ENCODE measurements at regions not wholly inside any gene's neighbourhood (a gene's known extent, or its start where the extent isn't known, plus 50 kb on each side); places are given as distances from the start of the nearest gene placed in this dataset.

DNA sequence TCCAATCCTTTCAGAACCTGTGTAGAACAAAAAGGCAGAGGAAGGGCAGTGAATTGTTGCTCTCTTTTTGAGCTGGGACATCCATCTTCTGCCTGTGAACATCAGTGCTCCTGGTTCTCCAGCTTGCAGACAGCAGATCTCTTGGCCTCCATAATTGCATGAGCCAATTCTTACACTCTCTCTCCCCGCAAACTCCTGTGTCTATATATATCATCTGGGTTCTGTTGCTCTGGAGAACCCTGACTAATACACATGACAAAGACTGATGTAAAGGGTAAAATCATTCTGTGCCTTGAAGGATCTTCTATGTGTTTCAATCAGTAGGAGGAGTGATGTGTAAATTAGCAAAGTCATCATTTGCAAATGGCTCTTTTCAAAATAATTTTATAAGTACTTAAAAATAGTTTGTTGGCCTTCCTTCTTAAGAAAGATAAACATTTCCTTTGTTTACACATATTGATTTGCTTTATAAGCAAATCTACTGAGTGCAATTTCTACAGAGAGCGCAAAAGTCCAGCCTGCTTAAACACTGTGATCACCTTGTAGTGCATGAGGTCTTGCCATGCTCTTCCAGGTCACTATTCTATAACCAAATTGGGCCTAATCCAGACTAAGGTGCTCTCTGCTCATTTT lies 154.9 kb upstream of the ANKRD28 start:
- Histone ChIP-seq H3K27me3 (ENCODE audit: control insufficient read depth, insufficient read depth, low read length) (no peaks in the 10 kb centered on the region), H3K4me1 (ENCODE audit: control insufficient read depth, insufficient read depth, low read length) (no peaks in the 10 kb centered on the region), H3K27ac (ENCODE audit: low read length) (no peak overlapping the region), H3K4me3 (ENCODE audit: low read length) (no peak overlapping the region), H3K36me3 (ENCODE audit: control insufficient read depth, insufficient read depth, low read length) (no peaks in the 10 kb centered on the region), H3K9me3 (ENCODE audit: control insufficient read depth, low read depth, low read length) (no peaks in the 10 kb centered on the region)
- no peak for DNase-seq
- WGBS (ENCODE audit: insufficient coverage, low lambda C conversion rate), result 83% methylated on average over 1 of the region's 2 CpGs

DNA sequence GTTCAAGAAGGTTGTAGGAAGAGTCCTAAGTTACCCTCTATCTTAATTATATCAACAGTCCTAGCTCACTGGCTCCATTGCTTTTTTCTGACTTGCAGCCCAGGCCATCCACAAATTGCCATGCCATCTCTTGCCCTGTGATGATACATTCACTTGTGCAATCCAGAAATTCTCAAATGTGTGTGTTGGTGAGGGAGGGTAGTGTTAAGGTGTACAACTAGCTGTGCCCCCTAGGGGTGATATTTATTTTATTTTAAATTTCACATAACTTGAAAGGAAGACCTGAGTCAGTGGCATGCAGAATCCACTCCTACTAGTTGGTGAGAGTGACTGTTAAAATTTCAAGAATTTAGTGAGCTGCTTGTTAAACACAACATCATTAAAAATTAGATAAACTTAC lies 156.1 kb upstream of the ANKRD28 start:
- Histone ChIP-seq H3K4me1 (ENCODE audit: control insufficient read depth, insufficient read depth, low read length) (no peaks in the 10 kb centered on the region), H3K36me3 (ENCODE audit: control insufficient read depth, insufficient read depth, low read length) (no peaks in the 10 kb centered on the region), H3K9me3 (ENCODE audit: control insufficient read depth, low read depth, low read length) (no peaks in the 10 kb centered on the region), H3K27me3 (ENCODE audit: control insufficient read depth, insufficient read depth, low read length) (no peaks in the 10 kb centered on the region), H3K4me3 (ENCODE audit: low read length) (no peak overlapping the region), H3K27ac (ENCODE audit: low read length) (no peak overlapping the region)
- no peak for DNase-seq

DNA sequence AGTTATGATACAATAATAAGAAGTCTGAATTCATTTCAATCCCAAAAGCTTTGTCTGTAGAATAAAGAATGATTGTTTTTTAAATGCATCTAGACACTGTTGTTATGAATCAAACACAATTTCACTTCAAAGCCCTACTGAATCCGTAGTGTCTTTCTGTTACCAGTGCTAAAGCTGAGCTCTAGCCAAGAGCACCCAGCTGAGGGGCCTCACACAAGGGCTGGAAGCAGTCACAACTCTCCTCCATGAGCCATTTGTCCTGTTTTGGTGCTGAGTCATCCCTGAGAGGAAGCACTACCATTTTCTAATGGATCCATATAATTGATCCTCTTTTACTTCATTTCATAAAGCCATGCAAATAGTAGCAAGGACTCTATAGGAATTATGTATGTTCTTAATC lies 158.2 kb upstream of the ANKRD28 start:
- WGBS (ENCODE audit: insufficient coverage, low lambda C conversion rate), result no CpG with 5 or more reads among the region's 1 CpG
- Histone ChIP-seq H3K4me1 (ENCODE audit: control insufficient read depth, insufficient read depth, low read length) (no peaks in the 10 kb centered on the region), H3K27me3 (ENCODE audit: control insufficient read depth, insufficient read depth, low read length) (no peaks in the 10 kb centered on the region), H3K36me3 (ENCODE audit: control insufficient read depth, insufficient read depth, low read length) (no peaks in the 10 kb centered on the region), H3K9me3 (ENCODE audit: control insufficient read depth, low read depth, low read length) (no peaks in the 10 kb centered on the region), H3K27ac (ENCODE audit: low read length) (no peak overlapping the region), H3K4me3 (ENCODE audit: low read length) (no peak overlapping the region)
- no peak for DNase-seq

DNA sequence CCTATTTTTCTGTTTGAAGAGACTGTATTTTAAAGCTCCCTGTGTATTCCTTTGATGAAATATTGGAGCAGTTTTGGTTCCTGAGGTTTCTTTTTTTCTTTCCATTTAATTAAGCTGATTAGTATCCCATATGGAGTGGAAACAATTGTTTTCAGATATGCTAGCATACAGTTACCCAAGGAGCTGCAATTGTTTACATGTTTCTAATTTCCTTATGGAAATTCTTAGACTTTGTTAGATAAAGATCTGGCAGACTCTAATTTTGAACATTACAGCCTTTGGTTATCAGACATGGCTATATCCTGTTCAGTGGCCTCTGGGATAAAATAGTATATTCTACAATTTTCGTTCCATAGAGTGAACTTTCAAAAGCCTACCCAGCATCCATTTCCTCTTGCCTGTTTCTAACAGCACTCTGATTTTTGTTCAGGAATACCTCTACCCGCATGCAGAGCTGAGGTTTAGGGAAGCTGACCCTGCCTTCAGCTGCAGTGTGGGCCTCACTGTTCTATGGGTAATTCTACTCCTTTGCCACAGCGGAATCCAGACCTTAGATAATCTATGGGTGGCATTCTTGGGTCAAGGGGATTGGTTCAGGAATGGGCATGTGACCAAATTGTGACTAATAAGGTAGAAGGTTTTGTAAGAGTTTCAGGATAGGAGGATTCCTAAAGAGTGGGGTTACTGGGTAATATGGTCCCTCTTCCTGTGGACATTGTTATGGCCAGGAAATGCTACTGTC lies 161.1 kb upstream of the ANKRD28 start:
- H3K27ac ChIP-seq (ENCODE audit: low read length), result no peak overlapping the region
- no peak overlapping the region for H3K4me3 ChIP-seq (ENCODE audit: low read length)
- H3K27me3 ChIP-seq (ENCODE audit: control insufficient read depth, insufficient read depth, low read length), result no peaks in the 10 kb centered on the region
- no peak for DNase-seq
- H3K36me3 ChIP-seq (ENCODE audit: control insufficient read depth, insufficient read depth, low read length), result no peaks in the 10 kb centered on the region
- no peaks in the 10 kb centered on the region for H3K4me1 ChIP-seq (ENCODE audit: control insufficient read depth, insufficient read depth, low read length)
- no peaks in the 10 kb centered on the region for H3K9me3 ChIP-seq (ENCODE audit: control insufficient read depth, low read depth, low read length)
- WGBS (ENCODE audit: insufficient coverage, low lambda C conversion rate), result no CpG with 5 or more reads among the region's 3 CpGs

DNA sequence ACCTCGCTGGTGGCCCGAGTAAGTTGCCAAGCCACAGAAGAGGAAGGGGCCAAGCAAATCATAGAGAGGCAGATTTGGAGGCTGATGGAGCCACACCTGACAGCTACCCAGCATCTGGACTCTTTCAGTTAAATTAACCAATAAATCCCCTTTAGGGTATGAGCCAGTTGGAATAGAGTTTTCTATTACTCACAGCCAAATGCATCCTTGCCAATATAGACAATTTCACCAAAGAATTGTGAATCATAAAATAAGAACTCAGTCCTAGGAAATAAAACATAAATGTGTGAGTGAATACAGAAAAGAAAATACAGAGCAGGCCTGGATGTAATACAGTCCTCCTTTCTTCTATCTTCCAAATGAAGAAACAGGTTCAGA lies 161.6 kb upstream of the ANKRD28 start:
- Histone ChIP-seq H3K9me3 (ENCODE audit: control insufficient read depth, low read depth, low read length) (no peaks in the 10 kb centered on the region), H3K4me3 (ENCODE audit: low read length) (no peak overlapping the region), H3K4me1 (ENCODE audit: control insufficient read depth, insufficient read depth, low read length) (no peaks in the 10 kb centered on the region), H3K27me3 (ENCODE audit: control insufficient read depth, insufficient read depth, low read length) (no peaks in the 10 kb centered on the region), H3K27ac (ENCODE audit: low read length) (no peak overlapping the region), H3K36me3 (ENCODE audit: control insufficient read depth, insufficient read depth, low read length) (no peaks in the 10 kb centered on the region)
- WGBS (ENCODE audit: insufficient coverage, low lambda C conversion rate), result no CpG with 5 or more reads among the region's 2 CpGs
- no peak for DNase-seq

DNA sequence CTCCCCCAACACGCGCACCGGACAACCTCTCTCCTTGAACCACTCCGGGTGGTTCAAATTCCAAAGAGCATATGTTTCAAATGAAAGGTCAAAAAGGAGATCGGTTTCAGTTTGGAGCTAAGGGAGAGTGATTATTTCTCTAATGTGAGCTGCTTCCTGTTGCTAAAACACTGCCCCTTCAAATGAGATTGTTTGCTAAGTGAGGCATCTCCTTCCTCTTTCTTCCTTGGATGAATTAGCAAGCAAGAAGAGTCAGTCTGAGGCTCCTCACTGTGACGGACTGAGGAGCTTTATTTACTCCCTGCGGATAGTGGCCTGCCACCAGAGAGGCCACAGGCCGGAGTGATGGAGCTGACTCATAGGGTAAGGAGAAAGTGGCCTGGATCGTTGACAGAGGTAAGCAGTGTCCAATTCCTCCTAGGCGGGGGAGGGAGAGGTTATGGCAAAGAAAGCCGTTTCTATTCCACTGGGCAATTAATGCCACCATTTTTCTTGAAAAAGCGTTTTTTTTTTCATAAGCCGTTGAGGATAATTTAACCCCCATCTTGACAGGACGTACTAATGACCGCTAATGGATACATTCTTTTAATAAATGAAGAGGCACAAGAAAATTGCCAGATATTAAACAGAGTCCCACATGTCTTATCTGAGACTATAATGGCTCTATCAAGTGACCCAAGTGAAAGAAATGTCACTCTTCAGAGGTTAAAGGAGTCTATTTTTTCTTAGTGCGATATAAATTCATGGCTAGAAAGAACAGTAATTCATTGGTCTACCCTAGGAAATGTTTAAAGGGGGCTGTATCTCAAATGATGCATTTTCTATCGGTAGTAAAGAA lies 167.0 kb upstream of the ANKRD28 start:
- Histone ChIP-seq H3K4me3 (ENCODE audit: low read length) (no peak overlapping the region), H3K27me3 (ENCODE audit: control insufficient read depth, insufficient read depth, low read length) (no peaks in the 10 kb centered on the region), H3K9me3 (ENCODE audit: control insufficient read depth, low read depth, low read length) (no peaks in the 10 kb centered on the region), H3K36me3 (ENCODE audit: control insufficient read depth, insufficient read depth, low read length) (no peaks in the 10 kb centered on the region), H3K4me1 (ENCODE audit: control insufficient read depth, insufficient read depth, low read length) (peaks cover 3% of the 10 kb centered on the region), H3K27ac (ENCODE audit: low read length) (no peak overlapping the region)
- WGBS (ENCODE audit: insufficient coverage, low lambda C conversion rate), result 89% methylated on average over 5 of the region's 17 CpGs
- peak; percentile 8 to 36 for DNase-seq

DNA sequence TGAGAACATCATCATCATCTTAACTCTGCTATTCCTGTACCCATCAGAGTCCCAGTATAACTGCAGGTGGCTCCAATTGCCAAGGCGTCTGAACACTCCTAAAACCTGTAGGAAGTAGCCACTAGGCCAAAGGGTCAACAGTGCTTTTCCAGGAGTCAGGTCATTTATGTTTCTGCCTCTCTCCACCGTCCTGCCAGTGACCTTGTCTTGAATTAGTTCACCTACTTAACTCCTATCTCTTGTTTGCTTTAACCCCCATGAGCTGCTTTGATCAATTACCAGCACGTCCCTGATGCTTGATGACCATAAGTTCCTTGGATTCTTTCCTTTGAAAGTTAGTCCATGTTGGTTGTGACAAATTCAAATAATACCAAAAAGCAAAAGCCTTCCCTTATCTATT lies 169.8 kb upstream of the ANKRD28 start:
- Histone ChIP-seq H3K9me3 (ENCODE audit: control insufficient read depth, low read depth, low read length) (no peaks in the 10 kb centered on the region), H3K27me3 (ENCODE audit: control insufficient read depth, insufficient read depth, low read length) (no peaks in the 10 kb centered on the region), H3K4me3 (ENCODE audit: low read length) (no peak overlapping the region), H3K27ac (ENCODE audit: low read length) (no peak overlapping the region), H3K4me1 (ENCODE audit: control insufficient read depth, insufficient read depth, low read length) (peaks cover 3% of the 10 kb centered on the region), H3K36me3 (ENCODE audit: control insufficient read depth, insufficient read depth, low read length) (no peaks in the 10 kb centered on the region)
- DNase-seq, result no peak
- WGBS (ENCODE audit: insufficient coverage, low lambda C conversion rate), result 60% methylated on average over 1 of the region's 3 CpGs

DNA sequence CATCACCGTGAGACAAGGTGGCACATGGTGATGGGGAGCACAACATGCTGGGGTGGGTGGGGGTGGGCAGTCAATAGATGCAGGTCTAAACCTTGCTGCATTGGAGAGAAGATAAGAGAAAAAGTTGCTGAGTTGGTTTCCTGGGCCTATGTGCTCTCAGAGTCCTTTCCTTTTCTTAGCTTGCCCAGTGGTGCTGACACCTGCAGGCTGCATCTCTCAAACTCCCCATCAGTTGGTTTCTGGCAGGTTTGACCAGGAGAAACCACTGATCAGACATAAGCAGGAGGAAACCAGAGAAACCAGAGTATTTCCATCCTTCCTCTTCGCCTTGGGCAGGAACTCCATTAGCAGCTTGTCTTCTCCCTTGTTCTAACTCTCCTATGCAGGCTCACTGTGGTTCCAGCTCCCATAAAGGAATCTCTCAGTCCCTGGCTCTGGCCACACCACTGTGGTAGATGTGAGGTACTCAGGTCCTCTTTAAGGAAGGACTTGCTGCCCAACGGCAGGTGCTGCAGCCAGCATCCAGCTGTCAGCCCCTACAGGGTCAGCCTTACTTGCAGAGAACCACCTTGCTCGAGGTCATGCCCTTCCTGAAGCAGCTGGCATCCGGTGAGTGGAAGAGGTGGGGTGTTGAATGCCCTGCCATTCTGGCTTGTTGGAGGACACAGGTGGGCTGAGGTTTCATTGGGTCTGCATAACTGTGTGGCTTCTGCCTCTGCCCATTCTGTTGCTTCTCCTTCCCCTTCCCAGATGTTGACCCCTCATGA lies 172.3 kb upstream of the ANKRD28 start:
- H3K27me3 ChIP-seq (ENCODE audit: control insufficient read depth, insufficient read depth, low read length), result no peaks in the 10 kb centered on the region
- H3K4me1 ChIP-seq (ENCODE audit: control insufficient read depth, insufficient read depth, low read length), result no peaks in the 10 kb centered on the region
- no peak overlapping the region for H3K27ac ChIP-seq (ENCODE audit: low read length)
- H3K36me3 ChIP-seq (ENCODE audit: control insufficient read depth, insufficient read depth, low read length), result no peaks in the 10 kb centered on the region
- H3K9me3 ChIP-seq (ENCODE audit: control insufficient read depth, low read depth, low read length), result no peaks in the 10 kb centered on the region
- no CpG with 5 or more reads among the region's 5 CpGs for WGBS (ENCODE audit: insufficient coverage, low lambda C conversion rate)
- no peak overlapping the region for H3K4me3 ChIP-seq (ENCODE audit: low read length)
- DNase-seq, result no peak

DNA sequence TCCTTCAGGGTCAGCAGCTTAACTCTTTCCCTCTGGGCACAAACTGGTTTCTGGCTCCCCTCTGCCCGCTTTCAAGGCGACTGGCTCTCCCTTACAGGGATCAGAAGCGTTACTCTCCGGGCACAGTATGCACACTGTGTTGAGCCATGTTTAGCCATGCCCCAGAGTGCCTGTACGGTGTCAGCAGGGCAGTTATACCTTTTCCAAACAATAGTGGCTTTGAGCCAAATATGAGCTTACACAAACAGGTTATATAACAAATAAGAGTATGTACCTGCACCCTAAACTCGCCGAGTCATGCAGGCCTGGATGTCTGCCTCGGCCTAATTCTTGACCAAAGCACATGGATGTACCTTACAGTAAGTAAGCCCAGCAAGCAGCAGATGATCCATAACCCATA lies 175.6 kb upstream of the ANKRD28 start:
- Histone ChIP-seq H3K4me1 (ENCODE audit: control insufficient read depth, insufficient read depth, low read length) (no peaks in the 10 kb centered on the region), H3K4me3 (ENCODE audit: low read length) (no peak overlapping the region), H3K36me3 (ENCODE audit: control insufficient read depth, insufficient read depth, low read length) (no peaks in the 10 kb centered on the region), H3K27me3 (ENCODE audit: control insufficient read depth, insufficient read depth, low read length) (no peaks in the 10 kb centered on the region), H3K9me3 (ENCODE audit: control insufficient read depth, low read depth, low read length) (no peaks in the 10 kb centered on the region), H3K27ac (ENCODE audit: low read length) (no peak overlapping the region)
- DNase-seq, result no peak
- no CpG with 5 or more reads among the region's 8 CpGs for WGBS (ENCODE audit: insufficient coverage, low lambda C conversion rate)

DNA sequence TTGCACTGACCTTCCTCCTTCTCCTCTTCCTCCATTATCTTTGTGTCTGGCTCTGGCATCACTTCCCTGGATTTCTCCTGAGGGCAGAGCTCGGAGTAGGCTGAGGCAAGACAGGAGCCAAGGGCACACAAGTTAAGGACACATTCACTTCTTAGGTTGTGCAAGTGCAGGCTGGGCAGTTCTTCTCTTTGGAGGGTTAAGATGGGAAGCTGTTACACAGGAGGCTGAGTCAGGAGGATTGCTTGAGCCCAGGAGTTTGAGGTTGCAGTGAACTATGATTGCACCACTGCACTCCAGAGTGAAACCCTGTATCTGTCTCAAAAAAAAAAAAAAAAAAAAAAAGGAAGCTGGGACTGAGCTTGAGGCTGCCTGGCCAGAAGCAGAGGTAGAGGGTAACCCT lies 176.2 kb upstream of the ANKRD28 start:
- no peak for DNase-seq
- H3K9me3 ChIP-seq (ENCODE audit: control insufficient read depth, low read depth, low read length), result no peaks in the 10 kb centered on the region
- no peaks in the 10 kb centered on the region for H3K27me3 ChIP-seq (ENCODE audit: control insufficient read depth, insufficient read depth, low read length)
- H3K4me1 ChIP-seq (ENCODE audit: control insufficient read depth, insufficient read depth, low read length), result no peaks in the 10 kb centered on the region
- H3K27ac ChIP-seq (ENCODE audit: low read length), result no peak overlapping the region
- WGBS (ENCODE audit: insufficient coverage, low lambda C conversion rate), result no CpG with 5 or more reads among the region's 1 CpG
- no peak overlapping the region for H3K4me3 ChIP-seq (ENCODE audit: low read length)
- H3K36me3 ChIP-seq (ENCODE audit: control insufficient read depth, insufficient read depth, low read length), result no peaks in the 10 kb centered on the region
